ENCODE measurements at regions not wholly inside any gene's neighbourhood (a gene's known extent, or its start where the extent isn't known, plus 50 kb on each side); places are given as distances from the start of the nearest gene placed in this dataset.

- TF ChIP-seq EZH2 (IDR thresholded peaks at IDR 0.05), result no peak
- TF ChIP-seq CTCF (IDR thresholded peaks at IDR 0.05), result no peak
- no peak for TF ChIP-seq EZH2phosphoT487 (IDR thresholded peaks at IDR 0.05)
Observed at GRCh38 chr16:34743115-34743514, 1283.7 kb downstream of the TP53TG3F start.
